ENCODE measurements at regions not wholly inside any gene's neighbourhood (a gene's known extent, or its start where the extent isn't known, plus 50 kb on each side); places are given as distances from the start of the nearest gene placed in this dataset.
"Not testable (repeated sequence)": the region's sequence is repeated elsewhere in the genome, so short reads cannot be mapped to it uniquely, and the experiment has no call there.

DNA sequence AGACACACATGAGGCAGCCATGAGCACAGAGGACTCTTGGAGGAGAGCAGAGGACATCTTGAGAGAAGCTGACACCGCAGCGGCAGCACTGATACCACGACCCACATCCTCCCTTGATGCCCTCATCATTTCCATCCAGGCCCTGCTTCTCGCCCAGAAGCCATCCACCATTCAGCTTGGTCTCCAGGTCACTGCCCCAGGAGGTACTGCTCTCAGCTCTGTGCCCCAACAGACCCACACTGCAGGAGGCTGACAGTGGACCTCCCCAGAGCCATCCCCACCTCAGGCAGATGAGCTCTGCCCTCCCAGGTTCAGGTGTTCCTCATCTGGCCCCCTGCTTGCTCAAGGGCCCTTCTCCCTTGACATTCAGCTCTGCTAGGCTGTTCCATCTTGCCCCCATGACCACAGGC is 74.9 kb downstream of the ACKR3 start (continued):
- TF ChIP-seq EP300 (IDR thresholded peaks at IDR 0.05; ENCODE audit: borderline replicate concordance in 1 of 2, low read depth in 2 of 2, low read length in 2 of 2) (no peak), ZNF274 (IDR thresholded peaks at IDR 0.05; ENCODE audit: borderline replicate concordance, extremely low read depth, low read length) (no peak), GABPA (IDR thresholded peaks at IDR 0.05; ENCODE audit: borderline replicate concordance, insufficient read depth, low read length) (no peak), FOSL1 (IDR thresholded peaks at IDR 0.05; ENCODE audit: insufficient read depth, low read depth, low read length) (no peak)

DNA sequence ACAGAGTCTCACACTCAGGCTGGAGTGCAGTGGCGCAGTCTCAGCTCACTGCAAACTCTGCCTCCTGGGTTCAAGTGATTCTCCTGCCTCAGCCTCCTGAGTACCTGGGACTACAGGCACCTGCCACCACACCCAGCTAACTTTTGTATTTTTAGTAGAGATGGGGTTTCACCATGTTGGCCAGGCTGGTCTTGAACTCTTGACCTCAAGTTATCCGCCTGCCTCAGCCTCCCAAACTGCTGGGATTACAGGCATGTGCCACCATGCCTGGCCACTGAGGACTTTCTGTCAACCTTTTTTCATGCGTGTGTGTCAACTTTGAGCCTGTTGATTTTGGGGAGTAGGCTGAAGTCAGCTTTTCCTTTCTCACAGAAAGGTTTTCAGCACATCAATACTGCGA is 75.5 kb downstream of the ACKR3 start:
- not testable (repeated sequence) for H2BK12ac ChIP-seq (ENCODE audit: low read depth, low read length); H3K4me3 ChIP-seq (ENCODE audit: extremely low read depth in 1 of 4, insufficient read depth in 2 of 4, low read depth in 3 of 4, low read length in 4 of 4)

More for the DNA sequence above, 75.5 kb downstream of the ACKR3 start:
- H2BK5ac ChIP-seq (ENCODE audit: low read depth, low read length); FAIRE-seq; H3K79me2 ChIP-seq (ENCODE audit: control insufficient read depth in 1 of 2, insufficient read depth in 2 of 2, low read length in 2 of 2); H3K9ac ChIP-seq (replicated peaks in 1 of 4; ENCODE audit: extremely low read depth in 1 of 4, low read depth in 3 of 4, low read length in 3 of 4); H2BK20ac ChIP-seq (ENCODE audit: low read length); H4K20me1 ChIP-seq (replicated peaks in 1 of 2; ENCODE audit: control insufficient read depth in 1 of 2, insufficient read depth in 2 of 2, low read length in 2 of 2); H4K8ac ChIP-seq (ENCODE audit: extremely low read depth, insufficient read depth, low read length); H3K79me1 ChIP-seq (ENCODE audit: low read depth, low read length); H3K4ac ChIP-seq (replicated peaks; ENCODE audit: insufficient read length, low read depth, low read length); H3K23ac ChIP-seq (ENCODE audit: insufficient read length); H3K4me1 ChIP-seq (replicated peaks in 1 of 4; ENCODE audit: control insufficient read depth in 3 of 4, insufficient read depth in 4 of 4, low read length in 3 of 4); POLR2A ChIA-PET (ENCODE audit: partially characterized antibody); H4K91ac ChIP-seq (replicated peaks; ENCODE audit: insufficient read length, low read length); H2BK15ac ChIP-seq (ENCODE audit: low read length); H3K4me2 ChIP-seq (ENCODE audit: insufficient read depth in 1 of 2, low read depth in 2 of 2, low read length in 2 of 2); H3K18ac ChIP-seq (ENCODE audit: extremely low read depth, low read length); H3K36me3 ChIP-seq (ENCODE audit: control insufficient read depth in 2 of 4, insufficient read depth in 4 of 4, low read length in 3 of 4); H3K27me3 ChIP-seq (replicated peaks in 1 of 4; ENCODE audit: control insufficient read depth in 3 of 4, extremely low read depth in 1 of 4, insufficient read depth in 3 of 4, low read length in 3 of 4); H2AFZ ChIP-seq (ENCODE audit: low read length); DNase-seq (ENCODE audit: low read depth in 1 of 2, low spot score in 2 of 2); H2AK5ac ChIP-seq (ENCODE audit: low read depth, low read length); H3K56ac ChIP-seq (replicated peaks; ENCODE audit: insufficient read length, low read depth, low read length); H4K5ac ChIP-seq (ENCODE audit: insufficient read length, low read depth, low read length); H3K14ac ChIP-seq (ENCODE audit: insufficient read length); H2BK120ac ChIP-seq (replicated peaks; ENCODE audit: low read depth, low read length); H3K27ac ChIP-seq (ENCODE audit: low read depth, low read length); H3K23me2 ChIP-seq (ENCODE audit: low read depth, low read length); H3K9me3 ChIP-seq (ENCODE audit: insufficient read depth in 2 of 2, low read depth in 1 of 2, low read length in 1 of 2): not testable (repeated sequence)
- CTCF ChIA-PET (ENCODE audit: partially characterized antibody) = interaction anchor here (0.8 to 1.0 kb wide), 3 partner anchors 132 to 302 kb away, joined by 3 to 4 read pairs (median 3); no protein-coding TSS in a partner anchor
- 97% methylated on average over 4 of the region's 4 CpGs; no CpG with 5 or more reads in 1 of the 2 experiments for WGBS, 2 experiments (ENCODE audit: extremely low coverage in 1 of 2, insufficient coverage in 1 of 2, insufficient read length in 1 of 2, insufficient replicate concordance in 2 of 2, low coverage in 1 of 2, low lambda C conversion rate in 2 of 2, missing lambda C conversion rate in 1 of 2)

Measured in H1 (cell line).